ENCODE measurements at regions not wholly inside any gene's neighbourhood (a gene's known extent, or its start where the extent isn't known, plus 50 kb on each side); places are given as distances from the start of the nearest gene placed in this dataset.

DNA sequence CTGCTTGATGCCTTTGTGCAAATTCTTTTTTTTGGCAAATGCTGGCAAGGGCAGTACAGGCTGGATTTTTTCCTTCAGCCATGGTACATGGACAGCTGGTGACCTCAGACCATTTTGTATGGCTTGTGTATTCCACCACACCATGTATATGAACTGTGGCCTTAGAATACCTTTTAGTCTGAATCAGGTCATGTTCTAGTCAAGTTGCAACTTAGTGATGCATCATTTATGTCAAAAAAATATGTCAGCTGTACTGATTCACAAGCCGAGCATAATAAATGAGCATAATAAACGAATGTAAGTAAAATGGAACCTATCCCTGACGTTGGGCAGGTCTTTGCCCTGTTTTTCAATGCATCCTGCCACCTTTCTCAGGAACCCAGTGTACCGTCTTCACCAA, 219.7 kb upstream of the RUNX1 start:
- no peak for DNase-seq (ENCODE audit: extremely low read depth, low read depth)
- no peak for TF ChIP-seq CTCF (IDR thresholded peaks at IDR 0.05; ENCODE audit: low read depth, low read length, missing control alignments)
- no peak overlapping the region for H3K4me3 ChIP-seq (replicated peaks; ENCODE audit: low read depth, low read length)

DNA sequence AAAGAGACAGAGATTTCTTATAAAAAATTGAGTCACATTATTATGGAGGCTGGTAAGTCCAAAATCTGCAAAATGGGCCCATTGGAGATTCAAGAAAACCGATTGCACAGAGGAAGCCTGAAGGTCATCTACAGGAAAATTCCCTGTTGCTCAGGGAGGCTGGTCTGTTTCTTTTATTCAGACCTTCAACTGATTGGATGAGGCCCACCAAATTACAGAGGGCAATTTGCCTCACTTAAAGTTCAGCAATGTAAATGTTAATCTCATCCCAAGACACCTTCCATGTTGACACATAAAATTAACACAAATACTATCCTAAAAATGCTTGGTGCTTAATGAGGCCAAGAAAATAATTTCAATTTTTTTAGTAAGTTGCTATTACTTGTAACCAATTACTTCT, 219.2 kb upstream of the RUNX1 start:
- H3K4me3 ChIP-seq (replicated peaks; ENCODE audit: low read depth, low read length) = no peak overlapping the region
- DNase-seq (ENCODE audit: extremely low read depth, low read depth) = no peak
- TF ChIP-seq CTCF (IDR thresholded peaks at IDR 0.05; ENCODE audit: low read depth, low read length, missing control alignments) = no peak

GRCh38 chr21:35266546-35266945, 217.4 kb upstream of the RUNX1 start:
- DNase-seq (ENCODE audit: extremely low read depth, low read depth) = no peak
- no peak for TF ChIP-seq CTCF (IDR thresholded peaks at IDR 0.05; ENCODE audit: low read depth, low read length, missing control alignments)
- H3K4me3 ChIP-seq (replicated peaks; ENCODE audit: low read depth, low read length) = no peak overlapping the region

DNA sequence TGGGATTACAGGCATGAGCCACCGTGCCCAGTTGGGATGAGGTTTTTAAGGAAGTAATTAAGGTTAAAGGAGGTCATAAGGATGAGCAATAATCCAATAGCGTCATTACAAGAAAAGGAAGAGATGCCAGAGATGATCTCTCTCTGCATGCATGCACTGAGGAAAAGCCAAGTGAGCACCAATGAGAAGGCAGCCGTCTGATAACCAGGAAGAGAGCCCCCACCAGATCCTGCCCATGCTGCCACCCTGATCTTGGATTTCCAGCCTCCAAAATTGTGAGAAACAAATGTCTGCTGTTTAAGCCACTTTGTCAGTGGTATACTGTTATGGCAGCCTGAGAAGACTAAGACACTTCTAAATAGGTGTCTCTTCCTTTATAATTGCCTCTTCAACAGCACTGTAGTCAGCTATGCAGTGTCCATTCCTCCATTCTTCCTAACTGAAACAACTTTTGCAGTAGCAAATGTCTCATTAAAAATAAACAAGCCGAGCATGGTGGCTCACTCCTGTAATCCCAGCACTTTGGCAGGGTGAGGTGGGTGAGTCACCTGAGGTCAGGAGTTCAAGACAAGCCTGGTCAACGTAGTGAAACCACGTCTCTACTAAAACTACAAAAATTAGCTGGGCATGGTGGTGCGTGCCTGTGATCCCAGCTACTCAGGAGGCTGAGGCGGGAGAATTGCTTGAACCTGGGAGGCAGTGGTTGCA, 216.2 kb upstream of the RUNX1 start:
- peak; percentile 20 for DNase-seq (ENCODE audit: extremely low read depth, low read depth)
- no peak for TF ChIP-seq CTCF (IDR thresholded peaks at IDR 0.05; ENCODE audit: low read depth, low read length, missing control alignments)
- no peak overlapping the region for H3K4me3 ChIP-seq (replicated peaks; ENCODE audit: low read depth, low read length)

DNA sequence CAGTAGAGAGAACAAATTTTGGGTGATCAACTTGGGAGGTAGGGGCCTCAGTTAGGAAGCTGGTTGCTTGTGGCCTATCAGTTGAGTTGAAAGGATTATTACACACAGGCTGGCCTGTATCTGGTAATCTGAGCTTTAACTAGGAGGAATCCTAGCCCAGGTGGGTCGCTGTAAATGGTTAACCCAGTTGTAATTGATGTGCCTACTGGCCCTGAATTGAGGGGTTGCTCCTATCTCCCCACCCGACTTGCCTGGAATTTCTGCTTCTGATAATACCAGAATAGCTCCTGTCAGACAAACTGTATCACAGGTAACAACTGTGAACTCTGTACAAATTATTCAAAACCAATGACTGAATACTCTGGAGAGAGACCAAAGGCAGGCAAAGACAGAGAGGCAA, 210.4 kb upstream of the RUNX1 start:
- DNase-seq (ENCODE audit: extremely low read depth, low read depth) = no peak
- H3K4me3 ChIP-seq (replicated peaks; ENCODE audit: low read depth, low read length) = no peak overlapping the region
- no peak for TF ChIP-seq CTCF (IDR thresholded peaks at IDR 0.05; ENCODE audit: low read depth, low read length, missing control alignments)

DNA sequence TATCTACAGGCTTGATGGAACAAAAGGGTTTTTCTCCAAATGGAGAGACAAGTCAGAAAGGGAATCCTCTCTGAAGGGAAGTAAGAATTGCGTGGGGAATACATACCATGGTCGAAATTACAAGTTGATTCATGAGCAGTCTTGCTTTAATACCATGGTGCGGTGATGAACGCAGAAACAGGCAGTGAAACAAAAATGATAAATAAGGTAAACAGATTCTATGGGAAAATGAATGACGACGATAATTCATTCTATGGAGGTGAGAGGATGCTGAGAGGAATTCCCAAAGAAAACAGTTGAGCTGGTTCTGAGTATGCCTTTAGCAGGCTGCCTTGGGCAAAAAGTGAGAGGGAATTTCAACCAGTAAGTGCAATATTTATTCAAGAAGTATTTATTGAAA, 209.4 kb upstream of the RUNX1 start:
- no peak for DNase-seq (ENCODE audit: extremely low read depth, low read depth)
- TF ChIP-seq CTCF (IDR thresholded peaks at IDR 0.05; ENCODE audit: low read depth, low read length, missing control alignments) = no peak
- no peak overlapping the region for H3K4me3 ChIP-seq (replicated peaks; ENCODE audit: low read depth, low read length)

DNA sequence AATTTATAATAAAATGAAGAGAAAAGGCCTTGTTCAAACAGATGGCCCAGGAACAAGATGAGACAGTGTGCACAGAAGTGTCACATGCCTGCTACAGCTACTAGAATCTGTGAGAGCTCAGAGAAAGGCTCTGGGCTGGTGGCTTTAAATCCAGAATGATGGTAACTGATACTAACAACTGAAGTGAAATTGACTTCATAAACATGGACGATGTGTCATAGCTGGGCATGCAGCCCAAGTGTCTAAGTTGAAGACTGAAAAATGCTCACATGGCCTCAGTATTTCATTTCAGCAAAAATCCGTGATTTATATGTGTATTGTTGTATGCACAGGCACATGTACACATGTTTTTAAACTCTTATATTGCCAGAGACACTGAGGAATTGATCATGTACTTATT, 208.3 kb upstream of the RUNX1 start:
- DNase-seq (ENCODE audit: extremely low read depth, low read depth) = peak; percentile 77
- no peak for TF ChIP-seq CTCF (IDR thresholded peaks at IDR 0.05; ENCODE audit: low read depth, low read length, missing control alignments)
- no peak overlapping the region for H3K4me3 ChIP-seq (replicated peaks; ENCODE audit: low read depth, low read length)

All from HFF-Myc (cell line).